NCI-H2107 (cell line): ENCODE measurements at regions not wholly inside any gene's neighbourhood (a gene's known extent, or its start where the extent isn't known, plus 50 kb on each side); places are given as distances from the start of the nearest gene placed in this dataset.

Source experiments
- DNase-seq: peaks from one replicate; lab custom pipeline; 2025; lab: John Stamatoyannopoulos, UW

DNA sequence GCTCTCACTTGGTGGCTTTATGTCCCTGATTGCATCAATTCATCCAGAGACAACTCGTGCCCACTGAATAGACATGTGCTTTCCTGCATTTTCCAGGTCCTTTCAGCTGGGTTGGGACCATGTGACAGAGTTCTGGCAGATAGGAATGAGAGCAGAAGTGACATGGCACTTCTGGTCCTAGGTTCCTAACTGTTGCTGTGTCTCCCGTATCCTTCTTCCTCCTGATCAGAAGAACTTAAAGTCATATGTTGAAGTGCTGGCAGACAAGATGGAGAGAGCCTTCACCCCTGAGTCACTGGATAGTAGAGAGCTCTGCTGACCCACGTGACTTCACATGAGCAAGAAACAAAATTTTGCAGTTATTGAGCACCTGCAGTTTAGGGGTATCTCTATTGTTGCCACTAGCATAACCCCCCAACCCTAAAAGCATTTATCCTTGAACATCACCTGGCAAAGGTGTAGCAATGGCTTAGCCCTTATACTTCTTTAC lies 80.0 kb downstream of the NREP start:
- DNase-seq, result no peak

- DNase-seq, result no peak
Observed at GRCh38 chr5:111676466-111676865, 80.5 kb downstream of the NREP start.

- DNase-seq, result no peak
Observed at GRCh38 chr5:111675201-111675934, 81.6 kb downstream of the NREP start.

DNA sequence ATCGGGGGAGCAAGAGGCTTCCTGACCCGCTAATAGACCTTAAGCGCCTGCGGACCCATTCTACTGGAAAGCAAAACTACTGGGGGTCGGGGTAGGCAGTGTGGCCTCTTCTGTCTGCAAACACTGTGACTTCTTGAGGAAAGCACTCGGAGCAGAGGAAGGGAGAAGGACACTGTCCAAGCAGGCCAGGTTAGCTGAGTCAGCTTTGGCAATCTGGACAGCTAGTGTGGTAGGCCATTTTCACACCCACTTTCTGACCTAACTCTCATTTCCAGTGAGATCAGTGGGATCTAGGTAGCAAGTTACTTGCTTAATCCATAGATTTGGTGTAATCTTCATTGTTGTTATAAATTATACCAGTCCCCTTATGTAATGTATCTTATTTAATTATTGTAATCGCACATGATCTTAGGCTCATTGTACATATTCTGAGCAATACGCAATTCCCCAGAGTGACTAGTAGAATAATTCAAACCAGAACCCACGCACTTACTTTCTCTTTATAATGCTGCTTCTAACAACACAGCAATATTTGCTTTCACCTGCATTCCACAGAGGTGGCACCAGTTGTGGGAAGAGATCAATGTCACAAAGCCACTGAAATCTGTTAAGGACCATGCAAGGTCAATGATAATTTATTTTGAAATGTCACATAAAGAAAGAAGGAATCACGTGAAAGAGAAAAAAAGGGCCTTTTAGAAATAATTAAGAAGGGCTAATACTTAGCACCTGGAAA lies 82.9 kb downstream of the NREP start:
- DNase-seq, result no peak

- DNase-seq, result no peak
Observed at GRCh38 chr5:111672099-111672498, 84.9 kb downstream of the NREP start.

DNA sequence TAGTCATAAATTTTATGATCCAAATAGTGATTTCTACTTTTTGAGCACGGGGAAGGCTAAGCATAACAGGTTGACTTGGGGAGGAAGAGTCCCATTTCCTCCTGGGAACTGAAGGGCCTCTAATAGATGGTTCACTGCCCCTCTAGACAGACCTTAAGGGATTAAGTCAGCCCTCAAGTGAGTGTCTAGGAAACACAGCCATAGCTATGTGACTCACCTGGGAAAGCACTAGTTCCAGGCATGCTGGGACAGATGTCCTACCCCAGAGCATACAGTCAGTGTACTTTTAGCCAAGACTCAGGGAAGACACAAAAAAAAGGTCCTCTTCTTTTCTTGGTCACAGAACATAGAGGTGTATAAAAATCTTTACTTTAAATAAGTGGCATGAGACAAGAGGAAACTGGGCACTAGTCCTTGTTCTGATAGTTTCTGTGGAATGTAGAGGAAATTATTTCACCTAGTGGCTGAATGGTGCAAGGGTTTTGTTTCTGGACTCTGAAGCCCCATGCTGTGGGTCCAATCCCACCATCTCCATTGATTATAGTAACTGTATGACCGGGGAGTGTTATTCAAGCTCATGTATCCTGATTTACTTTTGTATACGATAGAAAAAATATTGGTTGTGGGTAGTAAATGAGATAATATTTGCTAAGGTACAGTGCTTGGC lies 86.0 kb downstream of the NREP start:
- DNase-seq, result no peak

DNA sequence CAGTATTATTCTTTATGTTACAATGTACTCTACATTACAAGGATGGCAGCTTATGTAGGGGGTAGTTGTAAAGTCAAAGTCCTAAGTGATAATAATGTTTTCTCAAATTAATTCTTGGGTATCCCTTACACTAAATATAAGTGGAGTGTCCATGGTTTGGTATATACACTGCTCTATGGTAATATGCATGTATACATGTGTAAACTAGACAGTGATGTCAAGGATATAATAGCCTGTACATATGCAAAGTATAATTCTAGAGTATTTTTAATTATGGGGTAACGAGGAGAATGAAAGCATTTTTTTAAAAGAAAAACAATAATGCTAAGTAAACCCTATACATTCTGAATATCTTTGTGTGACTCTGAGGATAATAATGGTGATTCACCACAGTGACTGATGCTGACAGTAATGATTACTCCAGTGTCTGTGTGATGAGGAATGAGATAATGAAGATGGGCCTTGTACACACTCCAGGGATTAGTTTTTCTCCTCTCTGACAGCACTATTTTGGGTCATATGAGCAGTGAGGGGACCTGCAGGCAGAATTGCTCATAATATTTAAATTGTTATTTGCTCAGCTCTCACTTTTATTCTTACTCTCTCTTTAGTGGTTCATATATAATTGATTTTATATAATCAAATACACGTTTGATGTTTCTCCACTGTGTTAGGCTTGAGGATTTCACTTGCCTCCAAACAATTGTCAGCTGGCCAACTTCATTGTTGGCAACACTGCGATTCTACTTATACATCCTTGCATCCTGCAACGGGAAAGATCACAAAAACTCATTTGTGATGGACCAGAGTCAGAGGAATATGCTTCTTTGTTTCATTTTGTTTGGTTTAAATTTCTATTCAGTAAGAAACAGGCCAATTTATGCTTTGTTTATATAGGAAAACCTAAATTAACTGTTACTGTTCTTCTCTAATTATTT lies 88.2 kb downstream of the NREP start:
- DNase-seq, result no peak

DNA sequence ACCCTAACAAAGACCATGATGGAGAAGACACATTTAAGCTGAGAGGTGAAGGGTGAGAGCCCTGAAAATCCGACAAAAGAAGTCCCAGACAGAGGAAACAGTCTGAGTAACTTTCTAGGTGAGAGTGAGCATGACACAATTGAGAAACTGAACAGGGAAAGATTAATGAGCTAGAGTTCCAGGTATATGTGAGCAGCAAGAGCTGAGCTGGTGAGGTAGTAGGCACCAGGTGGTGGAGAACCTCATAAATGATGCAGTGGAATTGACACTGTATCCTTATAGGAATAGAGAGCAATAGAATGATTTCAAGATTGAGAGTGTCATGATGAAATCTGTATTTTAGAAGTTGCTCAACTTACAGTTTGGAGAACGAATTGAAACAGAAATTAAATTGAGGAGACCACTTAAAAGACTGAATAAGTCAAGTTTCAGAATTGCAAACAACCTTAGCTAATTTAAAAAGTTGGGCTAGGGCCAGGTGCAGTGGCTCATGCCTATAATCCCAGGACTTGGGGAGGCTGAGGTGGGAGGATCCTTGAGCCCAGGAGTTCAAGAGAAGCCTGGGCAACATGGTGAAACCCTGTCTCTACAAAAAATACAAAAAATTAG lies 89.8 kb downstream of the NREP start:
- DNase-seq, result no peak

GRCh38 chr5:111656580-111656979 lies 100.4 kb downstream of the NREP start:
- no peak for DNase-seq

GRCh38 chr5:111655169-111655924 lies 101.6 kb downstream of the NREP start:
- DNase-seq, result no peak

DNA sequence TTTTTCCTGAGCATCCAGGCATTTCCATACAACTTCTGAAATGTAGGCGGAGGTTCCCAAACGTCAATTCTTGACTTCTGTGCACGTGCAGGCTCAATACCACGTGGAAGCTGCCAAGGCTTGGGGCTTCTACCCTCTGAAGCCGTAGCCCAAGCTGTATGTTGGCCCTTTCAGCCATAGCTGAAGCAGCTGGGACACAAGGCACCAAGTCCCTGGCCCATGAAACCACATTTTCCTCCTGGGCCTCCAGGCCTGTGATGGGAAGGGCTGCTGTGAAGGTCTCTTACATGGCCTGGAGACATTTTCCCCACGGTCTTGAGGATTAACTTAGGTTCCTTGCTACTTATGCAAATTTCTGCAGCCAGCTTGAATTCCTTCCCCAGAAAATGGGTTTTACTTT lies 103.6 kb downstream of the NREP start:
- no peak for DNase-seq

- no peak for DNase-seq
Observed at GRCh38 chr5:111649516-111649915, 107.5 kb downstream of the NREP start.

DNA sequence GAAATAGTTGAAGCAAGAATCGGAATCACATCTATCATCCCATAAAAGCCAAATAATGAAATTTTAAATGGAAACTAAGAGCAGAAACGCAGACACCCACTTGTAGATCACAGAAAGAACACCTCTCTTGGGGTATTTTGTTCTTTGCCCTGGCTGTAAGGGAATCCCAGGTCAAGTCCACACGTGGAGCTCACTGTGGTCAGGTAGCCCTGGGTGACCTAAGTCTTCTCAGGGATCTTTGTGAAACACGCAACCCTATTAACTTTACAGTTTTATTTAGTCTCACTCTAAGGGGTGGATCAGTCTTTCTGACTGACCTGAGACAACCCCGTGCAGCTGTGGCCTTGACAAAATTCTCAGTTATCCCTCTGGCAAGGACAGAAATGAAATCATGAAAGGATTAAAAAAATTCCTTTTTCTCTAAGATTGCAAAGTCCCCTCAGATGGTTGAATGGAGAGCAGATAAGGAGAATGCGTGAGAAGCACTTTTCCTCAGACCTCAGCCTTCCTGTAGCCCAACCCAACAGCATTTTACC lies 111.6 kb downstream of the NREP start:
- DNase-seq, result no peak

- no peak for DNase-seq
Observed at GRCh38 chr5:111643499-111643898, 113.5 kb downstream of the NREP start.

DNA sequence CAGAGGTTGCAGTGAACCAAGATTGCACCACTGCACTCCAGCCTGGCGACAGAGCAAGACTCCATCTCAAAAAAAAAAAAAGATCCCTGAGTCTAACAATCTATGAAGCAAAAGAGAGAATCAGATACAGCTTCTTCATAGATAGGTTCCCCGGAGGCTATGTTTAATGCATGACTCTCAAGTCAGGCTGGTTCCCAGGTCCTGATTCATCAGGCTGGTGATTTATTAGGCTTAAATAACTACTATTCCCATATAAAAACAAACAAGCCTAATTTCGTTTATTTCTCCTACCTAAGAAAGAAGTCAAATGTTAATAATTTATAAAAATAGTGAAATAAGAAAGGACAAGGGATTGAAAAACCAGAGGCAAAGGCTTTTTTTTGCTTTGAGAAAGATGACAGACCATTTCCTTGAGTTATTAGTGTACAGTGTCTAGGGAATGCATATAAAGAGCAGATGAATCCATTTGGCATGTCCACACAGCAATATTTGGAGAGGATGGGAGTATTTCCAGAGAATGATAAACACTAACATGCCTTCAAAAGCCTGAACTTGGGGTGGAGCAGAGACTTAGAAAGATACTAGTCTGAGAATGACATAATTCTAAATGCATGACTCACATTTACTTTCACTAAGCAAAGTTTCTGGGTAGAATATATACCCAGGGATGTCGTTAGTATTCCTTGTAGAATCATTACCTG lies 115.3 kb downstream of the NREP start:
- DNase-seq, result no peak

GRCh38 chr5:111639912-111640311 lies 117.1 kb downstream of the NREP start:
- no peak for DNase-seq

GRCh38 chr5:111636736-111637135 lies 120.3 kb downstream of the NREP start:
- no peak for DNase-seq

GRCh38 chr5:111635916-111636570 lies 121.0 kb downstream of the NREP start:
- DNase-seq, result no peak
